ENCODE measurements at regions not wholly inside any gene's neighbourhood (a gene's known extent, or its start where the extent isn't known, plus 50 kb on each side); places are given as distances from the start of the nearest gene placed in this dataset.

DNA sequence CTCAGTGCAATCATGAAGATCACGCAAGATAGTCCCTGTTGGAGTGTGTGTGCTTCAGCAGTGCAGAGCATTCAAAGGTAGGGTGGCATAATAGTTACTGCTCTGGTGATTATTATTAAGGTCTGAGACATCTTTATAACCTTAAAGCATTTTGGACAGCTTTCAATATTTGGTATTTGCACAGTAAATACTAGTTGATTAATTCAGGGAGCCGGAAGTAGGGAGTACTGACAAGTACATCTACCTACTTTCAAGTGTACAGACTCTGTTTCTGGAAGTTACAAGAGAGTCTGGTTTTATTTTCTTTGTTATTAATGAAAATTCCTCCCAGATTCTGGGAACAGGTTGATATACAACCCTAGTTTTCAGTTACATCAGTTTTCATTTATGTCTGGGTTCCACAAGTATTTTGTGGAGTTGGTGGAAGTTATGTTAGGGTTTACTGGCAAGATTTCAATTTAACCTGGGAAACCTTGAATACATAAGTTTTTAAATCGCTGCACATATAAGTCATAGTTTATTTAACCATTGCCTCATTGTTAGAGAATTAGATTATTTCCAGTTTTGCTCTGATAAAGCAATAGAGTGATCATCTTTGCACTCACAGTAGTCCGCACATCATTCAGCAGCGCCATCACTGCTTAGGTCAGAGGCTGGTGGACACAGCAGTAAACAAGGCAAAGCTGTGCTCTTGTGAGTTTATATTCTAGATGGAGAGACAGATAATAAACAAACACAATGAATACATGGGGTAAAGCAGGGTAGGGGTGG is 366.6 kb downstream of the REEP3 start:
- H3K36me3 ChIP-seq (ENCODE audit: insufficient read depth, low read length, poor library complexity, severe bottlenecking): no peaks in the 10 kb centered on the region
- CTCF ChIA-PET: no interaction called here
- no peak for DNase-seq (ENCODE audit: low spot score)
- intact Hi-C loops (cut with micrococcal nuclease; ENCODE audit: unreplicated experiment): no loop called here
- no peaks in the 10 kb centered on the region for H3K4me1 ChIP-seq (ENCODE audit: insufficient read depth, low read length, poor library complexity, severe bottlenecking)
- no peak overlapping the region for H3K27ac ChIP-seq (ENCODE audit: low read depth, low read length, poor library complexity, severe bottlenecking)
- no peaks in the 10 kb centered on the region for H3K27me3 ChIP-seq (replicated peaks; ENCODE audit: insufficient read depth, low read depth, low read length, poor library complexity)
- no TSS peak for BruUV-seq (replicated peaks)
- POLR2A ChIA-PET (ENCODE audit: low non-redundant PET): no interaction called here
- no peak overlapping the region for H3K4me3 ChIP-seq (ENCODE audit: low read depth, low read length, poor library complexity, severe bottlenecking)
- no peak for TF ChIP-seq EZH2 (IDR thresholded peaks at IDR 0.05; ENCODE audit: borderline replicate concordance, low read depth, low read length, poor library complexity, severe bottlenecking)
- no peaks in the 10 kb centered on the region for H3K9me3 ChIP-seq (ENCODE audit: low read depth, low read length, poor library complexity, severe bottlenecking)

DNA sequence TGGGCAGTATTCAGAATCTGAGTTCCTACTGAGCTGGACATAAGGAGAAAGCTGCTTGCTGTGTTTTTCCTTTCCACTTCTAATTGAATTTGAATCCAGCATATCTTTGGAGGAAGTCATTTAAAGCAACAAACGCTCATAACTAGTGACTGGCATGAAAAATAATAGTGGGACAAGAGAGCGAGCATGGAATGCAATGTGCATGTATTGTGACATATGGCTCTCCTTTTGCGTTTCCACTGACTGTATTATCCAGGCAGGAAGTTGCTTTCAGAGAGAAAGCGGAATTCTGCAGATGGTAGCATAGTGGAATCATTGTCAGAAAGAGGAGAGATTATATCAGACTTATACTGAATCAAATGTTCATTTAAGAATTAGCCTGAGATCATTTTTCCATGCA is 368.6 kb downstream of the REEP3 start:
- intact Hi-C loops (cut with micrococcal nuclease; ENCODE audit: unreplicated experiment): no loop called here
- H3K4me1 ChIP-seq (ENCODE audit: insufficient read depth, low read length, poor library complexity, severe bottlenecking): no peaks in the 10 kb centered on the region
- no peak for DNase-seq (ENCODE audit: low spot score)
- H3K27ac ChIP-seq (ENCODE audit: low read depth, low read length, poor library complexity, severe bottlenecking): no peak overlapping the region
- CTCF ChIA-PET: no interaction called here
- no peaks in the 10 kb centered on the region for H3K36me3 ChIP-seq (ENCODE audit: insufficient read depth, low read length, poor library complexity, severe bottlenecking)
- POLR2A ChIA-PET (ENCODE audit: low non-redundant PET): no interaction called here
- H3K9me3 ChIP-seq (ENCODE audit: low read depth, low read length, poor library complexity, severe bottlenecking): no peaks in the 10 kb centered on the region
- no peak overlapping the region for H3K4me3 ChIP-seq (ENCODE audit: low read depth, low read length, poor library complexity, severe bottlenecking)
- BruUV-seq (replicated peaks): no TSS peak
- TF ChIP-seq EZH2 (IDR thresholded peaks at IDR 0.05; ENCODE audit: borderline replicate concordance, low read depth, low read length, poor library complexity, severe bottlenecking): no peak
- TF ChIP-seq, protein P1, sequence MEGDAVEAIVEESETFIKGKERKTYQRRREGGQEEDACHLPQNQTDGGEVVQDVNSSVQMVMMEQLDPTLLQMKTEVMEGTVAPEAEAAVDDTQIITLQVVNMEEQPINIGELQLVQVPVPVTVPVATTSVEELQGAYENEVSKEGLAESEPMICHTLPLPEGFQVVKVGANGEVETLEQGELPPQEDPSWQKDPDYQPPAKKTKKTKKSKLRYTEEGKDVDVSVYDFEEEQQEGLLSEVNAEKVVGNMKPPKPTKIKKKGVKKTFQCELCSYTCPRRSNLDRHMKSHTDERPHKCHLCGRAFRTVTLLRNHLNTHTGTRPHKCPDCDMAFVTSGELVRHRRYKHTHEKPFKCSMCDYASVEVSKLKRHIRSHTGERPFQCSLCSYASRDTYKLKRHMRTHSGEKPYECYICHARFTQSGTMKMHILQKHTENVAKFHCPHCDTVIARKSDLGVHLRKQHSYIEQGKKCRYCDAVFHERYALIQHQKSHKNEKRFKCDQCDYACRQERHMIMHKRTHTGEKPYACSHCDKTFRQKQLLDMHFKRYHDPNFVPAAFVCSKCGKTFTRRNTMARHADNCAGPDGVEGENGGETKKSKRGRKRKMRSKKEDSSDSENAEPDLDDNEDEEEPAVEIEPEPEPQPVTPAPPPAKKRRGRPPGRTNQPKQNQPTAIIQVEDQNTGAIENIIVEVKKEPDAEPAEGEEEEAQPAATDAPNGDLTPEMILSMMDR (conservative IDR thresholded peaks at IDR 0.05; ENCODE audit: low read depth, low read length): no peak
- peaks cover 3% of the 10 kb centered on the region for H3K27me3 ChIP-seq (replicated peaks; ENCODE audit: insufficient read depth, low read depth, low read length, poor library complexity)

DNA sequence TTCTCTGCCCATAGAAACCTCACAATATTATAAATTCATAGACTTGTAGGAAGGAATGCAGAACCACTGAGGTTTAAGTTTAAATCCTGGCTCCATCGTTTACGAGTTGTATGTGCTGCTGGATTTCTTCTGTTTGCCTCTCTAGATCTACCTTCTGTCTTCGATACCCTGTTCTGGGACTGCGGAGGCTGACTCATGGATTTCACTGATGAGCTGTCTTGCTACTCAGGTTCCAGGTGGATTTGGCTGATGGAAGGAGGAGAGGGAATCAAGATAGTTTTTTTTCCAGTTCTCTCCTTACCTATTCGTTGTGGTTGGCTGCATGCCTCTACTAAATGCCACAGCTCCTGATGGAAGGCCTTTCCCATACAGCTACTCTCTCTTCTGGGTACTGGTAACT is 375.8 kb downstream of the REEP3 start:
- intact Hi-C loops (cut with micrococcal nuclease; ENCODE audit: unreplicated experiment): no loop called here
- CTCF ChIA-PET: interaction anchor here (0.6 kb wide), 1 partner anchor 30 kb away, joined by 3 read pairs; no protein-coding TSS in a partner anchor
- peaks cover 3% of the 10 kb centered on the region for H3K27me3 ChIP-seq (replicated peaks; ENCODE audit: insufficient read depth, low read depth, low read length, poor library complexity)
- peaks cover 5% of the 10 kb centered on the region for H3K4me1 ChIP-seq (ENCODE audit: insufficient read depth, low read length, poor library complexity, severe bottlenecking)
- no peak overlapping the region for H3K4me3 ChIP-seq (ENCODE audit: low read depth, low read length, poor library complexity, severe bottlenecking)
- POLR2A ChIA-PET (ENCODE audit: low non-redundant PET): no interaction called here
- no peak for TF ChIP-seq EZH2 (IDR thresholded peaks at IDR 0.05; ENCODE audit: borderline replicate concordance, low read depth, low read length, poor library complexity, severe bottlenecking)
- TF ChIP-seq, protein P1 (conservative IDR thresholded peaks at IDR 0.05; ENCODE audit: low read depth, low read length): no peak
- no peaks in the 10 kb centered on the region for H3K9me3 ChIP-seq (ENCODE audit: low read depth, low read length, poor library complexity, severe bottlenecking)
- DNase-seq (ENCODE audit: low spot score): no peak
- H3K27ac ChIP-seq (ENCODE audit: low read depth, low read length, poor library complexity, severe bottlenecking): no peak overlapping the region
- BruUV-seq (replicated peaks): no TSS peak
- no peaks in the 10 kb centered on the region for H3K36me3 ChIP-seq (ENCODE audit: insufficient read depth, low read length, poor library complexity, severe bottlenecking)

Data from A673 (cell line).